Skeletal muscle tissue (tissue), 3 donors: ENCODE measurements at regions not wholly inside any gene's neighbourhood (a gene's known extent, or its start where the extent isn't known, plus 50 kb on each side); places are given as distances from the start of the nearest gene placed in this dataset.

Experiments used
- H3K27ac ChIP-seq: one replicate; pipeline ENCODE4 v1.7.0; 2013; ENCODE audit warnings: mild to moderate bottlenecking, low read depth, low read length, inconsistent platforms
- H3K27me3 ChIP-seq, 3 donors: one replicate each; pipeline ENCODE4 v1.7.0; 2013; ENCODE audit warnings: low read length in 3 of 3; ENCODE audit not compliant: control insufficient read depth in 3 of 3, insufficient read depth in 3 of 3
- H3K36me3 ChIP-seq, 3 donors: one replicate each; pipeline ENCODE4 v1.7.0; 2013; ENCODE audit warnings: low read length in 3 of 3; ENCODE audit not compliant: control insufficient read depth in 3 of 3, insufficient read depth in 3 of 3
- H3K4me1 ChIP-seq, 3 donors: one replicate each; pipeline ENCODE4 v1.7.0; 2013; ENCODE audit warnings: low read length in 3 of 3, mild to moderate bottlenecking in 3 of 3; ENCODE audit not compliant: control insufficient read depth in 3 of 3, insufficient read depth in 3 of 3
- H3K4me3 ChIP-seq, 3 donors: one replicate each; pipeline ENCODE4 v1.7.0; 2013; ENCODE audit warnings: low read length in 3 of 3
- H3K9ac ChIP-seq, 3 donors: one replicate each; pipeline ENCODE4 v1.7.0; 2013; ENCODE audit warnings: low read length in 3 of 3, mild to moderate bottlenecking in 3 of 3, moderate library complexity in 2 of 3, low read depth in 1 of 3
- H3K9me3 ChIP-seq, 3 donors: one replicate each; pipeline ENCODE4 v1.7.0; 2013; ENCODE audit warnings: low read length in 3 of 3; ENCODE audit not compliant: control insufficient read depth in 3 of 3
- donor health status: Osteomylitis.

- no peak overlapping the region for H3K4me3 ChIP-seq
- H3K36me3 ChIP-seq: no peaks in the 10 kb centered on the region
- peaks cover 7 to 17% (median 15%) of the 10 kb centered on the region in 3 donors for H3K4me1 ChIP-seq
- no peaks in the 10 kb centered on the region for H3K9me3 ChIP-seq
- peaks cover 0 to 11% (median 4%) of the 10 kb centered on the region in 3 donors for H3K27me3 ChIP-seq
- H3K9ac ChIP-seq: no peak overlapping the region
- H3K27ac ChIP-seq: no peak overlapping the region
These were observed 153.8 kb downstream of the ERMARD start for GRCh38 chr6:169905041-169905807.

GRCh38 chr6:169904051-169904922 is 152.9 kb downstream of the ERMARD start:
- no peak overlapping the region for H3K4me3 ChIP-seq
- H3K27ac ChIP-seq: no peak overlapping the region

GRCh38 chr6:169903122-169903521 is 151.7 kb downstream of the ERMARD start:
- Histone ChIP-seq H3K27ac (no peak overlapping the region), H3K9me3 (no peaks in the 10 kb centered on the region), H3K27me3 (peaks cover 0 to 11% (median 4%) of the 10 kb centered on the region in 3 donors), H3K4me3 (no peak overlapping the region), H3K36me3 (no peaks in the 10 kb centered on the region), H3K4me1 (peaks cover 7 to 17% (median 15%) of the 10 kb centered on the region in 3 donors), H3K9ac (no peak overlapping the region)

More at GRCh38 chr6:169904051-169904922, 152.9 kb downstream of the ERMARD start:
- Histone ChIP-seq H3K4me1 (peaks cover 7 to 17% (median 15%) of the 10 kb centered on the region in 3 donors), H3K9ac (no peak overlapping the region), H3K9me3 (no peaks in the 10 kb centered on the region), H3K36me3 (no peaks in the 10 kb centered on the region), H3K27me3 (peaks cover 0 to 11% (median 4%) of the 10 kb centered on the region in 3 donors)

GRCh38 chr6:169902604-169903003 is 151.2 kb downstream of the ERMARD start:
- Histone ChIP-seq H3K4me3 (no peak overlapping the region), H3K27ac (no peak overlapping the region), H3K9me3 (no peaks in the 10 kb centered on the region), H3K27me3 (peaks cover 0 to 8% (median 4%) of the 10 kb centered on the region in 3 donors), H3K9ac (no peak overlapping the region), H3K4me1 (peaks cover 7 to 17% (median 14%) of the 10 kb centered on the region in 3 donors), H3K36me3 (no peaks in the 10 kb centered on the region)

- H3K9ac ChIP-seq: no peak overlapping the region
- H3K27me3 ChIP-seq: peaks cover 0 to 4% (median 3%) of the 10 kb centered on the region in 3 donors
- H3K36me3 ChIP-seq: no peaks in the 10 kb centered on the region
- H3K4me3 ChIP-seq: no peak overlapping the region
- H3K27ac ChIP-seq: no peak overlapping the region
- peaks cover 5 to 14% (median 9%) of the 10 kb centered on the region in 3 donors for H3K4me1 ChIP-seq
- no peaks in the 10 kb centered on the region for H3K9me3 ChIP-seq
These were observed 150.6 kb downstream of the ERMARD start for GRCh38 chr6:169902070-169902469.

- Histone ChIP-seq H3K27me3 (no peaks in the 10 kb centered on the region), H3K4me1 (peaks cover 0 to 1% (median 0%) of the 10 kb centered on the region in 3 donors), H3K27ac (no peak overlapping the region), H3K9ac (no peak overlapping the region), H3K9me3 (no peaks in the 10 kb centered on the region), H3K4me3 (no peak overlapping the region), H3K36me3 (no peaks in the 10 kb centered on the region)
These were observed 148.2 kb downstream of the ERMARD start for GRCh38 chr6:169899481-169900145.

GRCh38 chr6:169898788-169899480 is 147.5 kb downstream of the ERMARD start:
- peaks cover 0 to 3% (median 0%) of the 10 kb centered on the region in 3 donors for H3K27me3 ChIP-seq
- H3K27ac ChIP-seq: no peak overlapping the region
- H3K4me1 ChIP-seq: no peaks in the 10 kb centered on the region
- H3K9me3 ChIP-seq: no peaks in the 10 kb centered on the region
- no peak overlapping the region for H3K9ac ChIP-seq
- no peaks in the 10 kb centered on the region for H3K36me3 ChIP-seq
- H3K4me3 ChIP-seq: no peak overlapping the region

GRCh38 chr6:169897601-169898358 is 146.4 kb downstream of the ERMARD start:
- Histone ChIP-seq H3K9ac (no peak overlapping the region), H3K27me3 (peaks cover 0 to 3% (median 0%) of the 10 kb centered on the region in 3 donors)

More at GRCh38 chr6:169897601-169898358, 146.4 kb downstream of the ERMARD start:
- no peaks in the 10 kb centered on the region for H3K4me1 ChIP-seq
- no peak overlapping the region for H3K27ac ChIP-seq
- H3K4me3 ChIP-seq: no peak overlapping the region
- no peaks in the 10 kb centered on the region for H3K9me3 ChIP-seq
- H3K36me3 ChIP-seq: no peaks in the 10 kb centered on the region
